ENCODE measurements at regions not wholly inside any gene's neighbourhood (a gene's known extent, or its start where the extent isn't known, plus 50 kb on each side); places are given as distances from the start of the nearest gene placed in this dataset.

DNA sequence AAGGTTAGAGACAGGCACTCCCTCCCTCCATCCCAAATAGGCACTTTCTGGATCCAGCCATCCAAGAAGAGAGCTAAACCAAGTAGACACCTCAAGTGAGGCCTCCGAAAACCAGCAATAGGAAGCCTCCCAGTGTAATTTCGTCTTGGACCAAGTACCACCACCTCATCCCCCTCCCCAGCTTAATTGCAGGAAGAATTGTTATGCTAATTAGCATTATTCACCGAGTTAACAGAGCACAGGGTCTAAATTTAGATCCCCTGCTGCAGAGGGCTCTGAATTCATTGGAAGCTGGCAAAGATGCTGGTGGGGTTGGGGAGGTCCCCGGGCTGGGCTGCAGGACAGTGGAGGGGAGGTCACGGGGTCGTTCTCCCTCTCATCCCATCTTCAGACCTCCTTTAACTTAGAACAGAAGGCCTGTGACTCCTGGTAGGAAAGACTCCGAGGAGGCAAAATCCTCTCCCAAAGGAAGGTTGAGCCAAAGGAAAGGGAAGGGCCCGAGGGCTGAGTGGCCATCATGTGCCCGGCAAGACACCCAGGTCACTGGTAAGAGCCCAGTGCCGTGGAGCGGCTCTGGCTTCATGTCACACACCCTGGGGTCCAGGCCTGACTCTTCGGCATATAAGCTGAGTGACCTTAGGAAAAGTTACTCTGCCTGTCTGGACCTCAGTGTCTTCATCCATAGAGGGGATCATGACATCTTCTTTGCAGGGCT, 209.2 kb upstream of the GRIK3 start:
- 24% methylated on average over 11 of the region's 12 CpGs for WGBS (ENCODE audit: low lambda C conversion rate)
- no peaks in the 10 kb centered on the region for H4K20me1 ChIP-seq (ENCODE audit: insufficient read depth)
- no peak overlapping the region for H3K4me2 ChIP-seq
- no peaks in the 10 kb centered on the region for H3K36me3 ChIP-seq (replicated peaks in 1 of 2; ENCODE audit: control insufficient read depth in 1 of 2, insufficient read depth in 2 of 2, low read length in 1 of 2)
- TF ChIP-seq RFX5 (IDR thresholded peaks at IDR 0.05; ENCODE audit: low read length), result no peak
- TF ChIP-seq, protein P1, sequence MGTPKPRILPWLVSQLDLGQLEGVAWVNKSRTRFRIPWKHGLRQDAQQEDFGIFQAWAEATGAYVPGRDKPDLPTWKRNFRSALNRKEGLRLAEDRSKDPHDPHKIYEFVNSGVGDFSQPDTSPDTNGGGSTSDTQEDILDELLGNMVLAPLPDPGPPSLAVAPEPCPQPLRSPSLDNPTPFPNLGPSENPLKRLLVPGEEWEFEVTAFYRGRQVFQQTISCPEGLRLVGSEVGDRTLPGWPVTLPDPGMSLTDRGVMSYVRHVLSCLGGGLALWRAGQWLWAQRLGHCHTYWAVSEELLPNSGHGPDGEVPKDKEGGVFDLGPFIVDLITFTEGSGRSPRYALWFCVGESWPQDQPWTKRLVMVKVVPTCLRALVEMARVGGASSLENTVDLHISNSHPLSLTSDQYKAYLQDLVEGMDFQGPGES (IDR thresholded peaks at IDR 0.05; ENCODE audit: low read depth, low read length), result no peak
- TF ChIP-seq, protein P2, sequence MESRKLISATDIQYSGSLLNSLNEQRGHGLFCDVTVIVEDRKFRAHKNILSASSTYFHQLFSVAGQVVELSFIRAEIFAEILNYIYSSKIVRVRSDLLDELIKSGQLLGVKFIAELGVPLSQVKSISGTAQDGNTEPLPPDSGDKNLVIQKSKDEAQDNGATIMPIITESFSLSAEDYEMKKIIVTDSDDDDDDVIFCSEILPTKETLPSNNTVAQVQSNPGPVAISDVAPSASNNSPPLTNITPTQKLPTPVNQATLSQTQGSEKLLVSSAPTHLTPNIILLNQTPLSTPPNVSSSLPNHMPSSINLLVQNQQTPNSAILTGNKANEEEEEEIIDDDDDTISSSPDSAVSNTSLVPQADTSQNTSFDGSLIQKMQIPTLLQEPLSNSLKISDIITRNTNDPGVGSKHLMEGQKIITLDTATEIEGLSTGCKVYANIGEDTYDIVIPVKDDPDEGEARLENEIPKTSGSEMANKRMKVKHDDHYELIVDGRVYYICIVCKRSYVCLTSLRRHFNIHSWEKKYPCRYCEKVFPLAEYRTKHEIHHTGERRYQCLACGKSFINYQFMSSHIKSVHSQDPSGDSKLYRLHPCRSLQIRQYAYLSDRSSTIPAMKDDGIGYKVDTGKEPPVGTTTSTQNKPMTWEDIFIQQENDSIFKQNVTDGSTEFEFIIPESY (IDR thresholded peaks at IDR 0.05; ENCODE audit: borderline replicate concordance, low read depth), result no peak
- DNase-seq, result no peak
- H3K79me2 ChIP-seq (ENCODE audit: insufficient read depth), result no peaks in the 10 kb centered on the region
- H3K9me2 ChIP-seq, result no peaks in the 10 kb centered on the region
- no peak overlapping the region for H3K4me3 ChIP-seq (ENCODE audit: low read depth in 2 of 2, low read length in 1 of 2)
- POLR2A ChIA-PET, result no interaction called here
- H3K27me3 ChIP-seq (ENCODE audit: insufficient read depth), result no peaks in the 10 kb centered on the region
- no peak overlapping the region for H2AFZ ChIP-seq (ENCODE audit: low read depth)
- no peaks in the 10 kb centered on the region for H3K9me3 ChIP-seq
- no peak overlapping the region for H3K27ac ChIP-seq (ENCODE audit: low read depth in 2 of 2, low read length in 1 of 2)
- H3K9ac ChIP-seq, result no peak overlapping the region
- peaks cover 0 to 6% of the 10 kb centered on the region in 2 experiments; a peak in 1 of 4 replicates for H3K4me1 ChIP-seq (ENCODE audit: control insufficient read depth in 1 of 2, insufficient read depth in 2 of 2, low read depth in 1 of 2, low read length in 1 of 2)
- no peaks in the 10 kb centered on the region for H3F3A ChIP-seq (replicated peaks; ENCODE audit: insufficient read depth)
- CTCF ChIA-PET, result interaction anchor here (1.0 to 1.1 kb wide), 2 partner anchors 191 to 727 kb away, joined by 3 to 4 read pairs; no protein-coding TSS in a partner anchor

DNA sequence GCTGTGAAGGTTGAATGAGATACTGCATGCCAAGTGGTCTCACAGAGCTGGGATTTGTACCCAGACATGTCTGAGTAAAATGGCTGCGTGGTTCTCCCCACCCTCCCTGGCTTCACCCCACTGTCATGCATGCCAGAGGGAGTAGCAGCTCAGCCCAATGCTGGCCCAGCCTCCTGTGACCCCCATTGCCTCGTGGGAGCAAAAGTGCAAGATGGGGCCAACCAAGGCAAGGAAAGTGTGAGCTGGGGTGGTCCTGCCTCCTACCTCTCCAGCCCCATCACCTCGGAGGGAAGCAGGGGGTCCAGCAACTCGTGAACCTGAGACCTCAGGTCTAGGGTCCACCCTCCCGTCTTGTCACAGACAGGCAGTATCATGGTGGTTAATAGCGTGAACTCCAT, 209.8 kb upstream of the GRIK3 start:
- DNase-seq, result no peak
- Histone ChIP-seq H3K4me2 (no peak overlapping the region), H3K9me2 (no peaks in the 10 kb centered on the region), H4K20me1 (ENCODE audit: insufficient read depth) (no peaks in the 10 kb centered on the region), H3K27ac (ENCODE audit: low read depth in 2 of 2, low read length in 1 of 2) (no peak overlapping the region), H3K27me3 (ENCODE audit: insufficient read depth) (no peaks in the 10 kb centered on the region), H3K4me1 (ENCODE audit: control insufficient read depth in 1 of 2, insufficient read depth in 2 of 2, low read depth in 1 of 2, low read length in 1 of 2) (peaks cover 0 to 3% of the 10 kb centered on the region in 2 experiments; a peak in 1 of 4 replicates), H2AFZ (ENCODE audit: low read depth) (no peak overlapping the region), H3F3A (replicated peaks; ENCODE audit: insufficient read depth) (no peaks in the 10 kb centered on the region), H3K79me2 (ENCODE audit: insufficient read depth) (no peaks in the 10 kb centered on the region), H3K4me3 (ENCODE audit: low read depth in 2 of 2, low read length in 1 of 2) (no peak overlapping the region), H3K9me3 (no peaks in the 10 kb centered on the region), H3K36me3 (replicated peaks in 1 of 2; ENCODE audit: control insufficient read depth in 1 of 2, insufficient read depth in 2 of 2, low read length in 1 of 2) (no peaks in the 10 kb centered on the region), H3K9ac (no peak overlapping the region)
- 6% methylated on average over 6 of the region's 6 CpGs for WGBS (ENCODE audit: low lambda C conversion rate)
- ChIA-PET POLR2A (no interaction called here), CTCF (interaction anchor here (1.1 kb wide), 1 partner anchor 728 kb away, joined by 3 read pairs; no protein-coding TSS in a partner anchor)
- TF ChIP-seq RXRA (IDR thresholded peaks at IDR 0.05; ENCODE audit: borderline replicate concordance, low read depth) (no peak), RAD21 (IDR thresholded peaks at IDR 0.05; ENCODE audit: low read length) (no peak), GABPA (IDR thresholded peaks at IDR 0.05; ENCODE audit: low read depth) (no peak), ELF1 (IDR thresholded peaks at IDR 0.05) (no peak), GATA2 (CRISPR knock-in tag; IDR thresholded peaks at IDR 0.05) (no peak), RFX5 (IDR thresholded peaks at IDR 0.05; ENCODE audit: low read length) (no peak)
- TF ChIP-seq, protein P3, sequence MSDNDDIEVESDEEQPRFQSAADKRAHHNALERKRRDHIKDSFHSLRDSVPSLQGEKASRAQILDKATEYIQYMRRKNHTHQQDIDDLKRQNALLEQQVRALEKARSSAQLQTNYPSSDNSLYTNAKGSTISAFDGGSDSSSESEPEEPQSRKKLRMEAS (IDR thresholded peaks at IDR 0.05; ENCODE audit: low read depth), result no peak

Measured in SK-N-SH (cell line).